NOMO-1 treated with DMSO at 0.1 percent for 48 hours (cell line): ENCODE measurements at regions not wholly inside any gene's neighbourhood (a gene's known extent, or its start where the extent isn't known, plus 50 kb on each side); places are given as distances from the start of the nearest gene placed in this dataset.
A peak's percentile ranks its signal among the peaks of the same experiment; 100 is the strongest.

Source experiments
- DNase-seq: peaks from one replicate; lab custom pipeline; 2025; ENCODE audit not compliant: unreplicated experiment; lab: John Stamatoyannopoulos, UW

DNA sequence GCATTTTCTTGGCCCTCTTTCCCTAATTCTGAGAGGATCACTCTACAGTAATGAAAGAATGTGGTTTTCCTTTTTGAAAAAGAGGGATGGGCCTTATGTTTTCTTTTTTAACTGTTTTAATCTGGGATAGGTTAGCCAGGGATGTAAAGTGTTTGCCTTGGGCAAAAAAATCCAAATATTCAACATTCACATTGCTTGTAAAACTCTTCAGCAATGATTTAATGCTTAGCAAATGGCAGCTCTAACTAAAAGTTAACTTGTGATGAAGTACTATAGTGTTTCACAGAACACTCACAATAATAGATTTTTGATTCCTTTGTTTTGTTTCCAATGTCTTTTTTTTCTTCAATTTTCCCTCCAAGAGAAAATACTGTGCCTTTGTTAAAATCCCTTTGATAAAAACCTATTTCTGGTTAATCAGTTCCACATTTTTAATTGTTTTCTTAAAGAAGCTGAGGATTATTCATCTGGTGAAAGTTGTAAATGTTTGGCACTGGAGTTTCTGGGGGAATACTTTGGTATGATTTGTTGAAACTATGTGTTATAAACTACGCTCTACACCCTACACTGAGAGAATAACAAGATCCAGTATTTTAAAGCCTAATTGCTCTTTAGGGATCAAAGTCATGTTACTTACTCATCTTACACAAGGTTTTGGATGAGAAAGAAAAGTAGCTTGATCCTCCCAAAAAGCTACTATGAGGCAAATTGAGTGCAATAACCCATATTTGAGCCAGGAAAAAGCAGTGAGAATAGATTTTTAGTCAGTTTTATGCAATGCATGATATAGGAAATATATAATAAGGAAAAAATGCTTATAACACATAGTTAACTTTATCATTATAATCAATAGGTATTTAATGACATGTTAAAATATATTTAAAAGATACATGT lies 335.8 kb downstream of the EPHA7 start:
- no peak for DNase-seq

DNA sequence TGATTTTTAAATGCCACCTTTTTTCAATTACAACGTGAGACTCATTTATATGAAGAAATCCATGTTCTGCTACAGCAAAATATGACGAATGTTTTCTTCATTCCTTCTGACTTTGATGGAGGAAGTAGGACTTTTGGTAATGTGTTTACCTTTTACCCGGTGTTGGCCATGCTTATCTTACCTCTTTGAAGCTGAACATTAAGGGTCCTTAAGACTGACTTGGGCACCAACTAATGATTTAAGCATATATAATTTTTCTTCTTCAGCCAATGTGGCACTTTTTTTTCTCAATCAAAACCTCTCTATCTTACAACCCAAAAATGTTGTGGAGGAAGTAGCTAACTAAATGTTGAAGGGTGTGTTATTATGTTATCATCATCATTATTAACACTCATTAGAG lies 337.5 kb downstream of the EPHA7 start:
- DNase-seq, result no peak

DNA sequence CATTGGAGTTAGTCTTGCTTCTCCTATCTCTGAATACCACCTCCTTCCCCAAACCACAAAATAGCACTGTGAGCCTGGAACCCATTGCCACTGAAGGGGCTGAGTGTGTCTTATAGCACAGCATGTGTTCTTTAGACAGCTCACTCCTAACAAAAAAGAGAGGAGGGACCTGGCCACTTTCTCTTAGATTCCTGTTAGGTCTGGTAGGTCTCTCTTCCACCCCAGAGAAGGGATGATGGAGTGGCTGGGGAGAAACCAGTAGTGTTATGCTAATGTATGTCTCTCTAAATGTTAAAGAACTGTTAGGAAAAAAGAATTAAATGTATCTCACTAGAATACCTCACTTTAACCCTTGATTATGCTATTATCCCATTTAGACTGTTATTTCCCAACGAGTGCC lies 340.3 kb downstream of the EPHA7 start:
- no peak for DNase-seq

DNA sequence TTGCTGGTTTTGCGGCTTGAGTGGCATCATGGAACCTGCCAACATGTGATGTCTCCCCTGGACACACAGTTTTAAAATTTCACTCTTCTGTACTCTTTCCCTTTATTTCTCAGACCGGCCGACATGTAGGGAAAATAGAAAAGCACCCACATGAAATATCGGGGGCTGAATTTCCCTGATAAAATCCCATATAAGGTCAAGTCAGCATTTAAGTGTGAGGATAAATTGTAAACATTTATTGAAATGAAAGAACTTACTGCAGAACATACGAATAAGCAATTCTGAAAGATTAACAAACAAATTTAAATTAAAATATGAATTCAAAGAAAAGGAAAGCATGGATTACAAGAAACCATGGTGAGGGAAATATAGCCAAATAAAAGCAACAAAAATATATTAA lies 345.5 kb downstream of the EPHA7 start:
- no peak for DNase-seq

DNA sequence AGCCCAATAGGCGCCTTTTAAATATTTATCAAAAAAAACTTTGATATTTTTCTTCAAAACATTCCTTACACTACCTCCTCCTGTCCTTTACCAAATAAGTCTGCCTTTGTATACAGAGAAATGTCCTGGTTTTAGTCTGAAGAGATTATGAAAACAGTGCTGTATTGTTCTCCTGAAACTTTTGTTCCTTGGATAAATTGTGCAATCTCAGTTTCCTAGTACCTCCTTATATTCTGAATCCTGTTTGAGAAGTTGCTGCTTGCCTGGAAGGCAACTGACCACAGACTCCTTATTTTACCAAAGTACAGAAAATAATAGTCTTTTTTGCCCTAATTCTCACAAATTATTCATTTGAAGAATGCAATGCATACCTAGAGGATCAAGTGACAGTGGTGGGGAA lies 349.5 kb downstream of the EPHA7 start:
- DNase-seq, result no peak

DNA sequence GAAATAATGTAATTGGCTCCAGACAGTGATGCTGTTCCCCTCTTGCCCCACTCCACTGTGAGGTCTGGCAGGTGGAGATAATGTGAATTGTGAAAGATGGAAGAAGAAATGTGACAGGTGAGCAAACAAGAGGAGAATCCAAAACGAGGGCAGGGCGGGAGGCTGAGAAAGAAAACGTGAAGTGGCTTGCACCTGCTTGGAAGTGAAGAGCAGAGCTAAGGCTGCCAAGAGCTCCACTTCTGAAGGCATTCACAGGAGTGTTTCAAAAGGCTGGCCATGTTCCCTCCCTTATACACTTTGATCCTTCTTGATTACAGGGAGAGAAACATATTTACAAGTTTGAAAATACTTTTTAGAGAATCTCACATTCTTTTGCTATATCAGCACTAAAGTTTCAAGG lies 359.4 kb downstream of the EPHA7 start:
- DNase-seq, result no peak

DNA sequence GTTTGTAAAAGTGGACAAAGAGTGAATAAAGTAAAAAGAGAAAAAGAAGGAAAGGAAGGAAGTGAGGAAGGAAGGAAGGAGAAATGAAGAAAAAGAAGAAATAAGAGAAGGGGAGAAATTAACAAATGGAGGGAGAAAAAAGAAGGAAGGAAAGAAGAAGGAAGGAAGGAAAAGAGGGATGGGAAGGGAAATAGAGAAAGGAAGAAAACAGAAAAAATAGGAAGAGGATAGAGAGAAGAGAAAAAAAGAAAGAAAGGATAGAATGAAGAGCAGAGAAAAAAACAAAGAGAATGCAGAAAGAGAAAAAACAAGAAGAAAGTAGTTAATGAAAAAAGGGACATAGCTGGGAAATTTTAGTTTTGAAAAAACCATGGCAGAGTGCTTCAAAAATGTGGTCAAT lies 361.8 kb downstream of the EPHA7 start:
- DNase-seq, result no peak

DNA sequence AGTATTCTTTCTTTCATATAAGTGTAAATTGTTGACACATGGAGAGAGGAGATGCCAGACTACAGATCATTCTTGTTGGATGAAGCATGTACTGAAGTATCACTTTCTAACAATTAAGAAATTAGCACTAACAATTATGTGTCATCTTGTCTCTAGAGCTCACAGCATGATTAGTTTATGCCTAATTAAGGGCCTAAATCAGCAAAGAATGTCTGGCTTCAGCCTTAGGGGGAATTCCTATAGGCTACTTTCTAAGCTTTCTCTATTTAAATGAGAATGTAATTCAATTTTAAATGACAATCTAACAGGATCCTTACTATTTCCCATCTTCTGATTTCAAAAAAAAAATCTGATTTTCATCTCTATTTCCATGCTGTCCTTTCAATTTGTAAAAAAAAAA lies 371.0 kb downstream of the EPHA7 start:
- no peak for DNase-seq

DNA sequence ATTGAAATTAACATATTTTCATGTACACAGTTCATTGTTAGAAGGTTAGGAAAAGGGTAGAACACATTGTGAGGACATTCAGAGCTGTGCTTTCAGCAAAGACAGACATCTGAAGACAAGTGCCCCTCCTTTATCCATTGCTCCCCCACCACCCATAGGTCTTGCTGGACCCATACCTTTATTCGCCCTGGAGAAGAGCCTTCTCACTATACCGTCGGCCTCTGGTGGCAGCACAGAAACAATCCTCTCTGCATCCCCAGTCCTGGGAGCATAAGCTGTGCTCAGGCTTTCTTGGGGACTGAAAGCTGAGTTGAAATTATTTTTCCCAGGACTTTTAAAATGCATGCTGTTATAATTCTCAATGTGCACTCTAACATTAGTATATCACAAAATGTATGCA lies 372.3 kb downstream of the EPHA7 start:
- no peak for DNase-seq

DNA sequence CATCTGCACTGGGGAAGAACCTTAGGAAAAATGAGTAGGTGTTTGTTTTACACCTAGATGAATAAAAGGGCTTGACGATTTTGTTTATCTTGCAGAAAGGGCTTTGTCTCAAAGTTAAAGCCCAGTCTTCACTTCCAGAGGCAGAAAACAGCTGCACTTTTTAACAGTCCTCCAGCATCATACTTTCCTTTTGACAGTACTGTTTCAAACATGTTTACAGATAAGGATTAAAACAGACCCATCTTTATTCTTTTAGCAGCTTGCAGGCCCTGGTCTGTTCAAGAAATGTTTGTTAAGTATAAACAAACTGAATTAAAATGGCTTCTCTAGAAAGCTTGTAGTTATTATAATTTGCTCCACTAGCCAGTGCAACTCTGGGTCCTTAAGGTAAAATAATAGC lies 374.2 kb downstream of the EPHA7 start:
- no peak for DNase-seq

DNA sequence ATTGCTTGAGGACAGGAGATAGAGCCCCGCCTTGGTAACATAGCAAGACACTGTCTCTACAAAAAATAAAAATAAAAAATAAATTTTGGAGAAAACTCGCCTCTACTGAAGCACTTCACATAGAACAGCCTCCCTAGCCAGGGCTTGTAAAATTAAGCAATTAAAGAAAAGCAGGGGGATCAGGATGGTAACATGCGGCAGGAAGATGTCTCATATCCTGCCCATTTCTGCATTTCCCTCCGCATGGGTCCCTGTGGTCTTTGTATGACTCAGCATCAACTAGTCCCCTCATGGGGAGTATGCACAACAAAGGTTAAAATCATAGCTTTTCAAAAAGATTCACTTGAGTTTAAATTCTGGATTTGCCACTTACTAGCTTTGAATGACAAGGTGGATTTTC lies 379.0 kb downstream of the EPHA7 start:
- DNase-seq, result peak; percentile 24

DNA sequence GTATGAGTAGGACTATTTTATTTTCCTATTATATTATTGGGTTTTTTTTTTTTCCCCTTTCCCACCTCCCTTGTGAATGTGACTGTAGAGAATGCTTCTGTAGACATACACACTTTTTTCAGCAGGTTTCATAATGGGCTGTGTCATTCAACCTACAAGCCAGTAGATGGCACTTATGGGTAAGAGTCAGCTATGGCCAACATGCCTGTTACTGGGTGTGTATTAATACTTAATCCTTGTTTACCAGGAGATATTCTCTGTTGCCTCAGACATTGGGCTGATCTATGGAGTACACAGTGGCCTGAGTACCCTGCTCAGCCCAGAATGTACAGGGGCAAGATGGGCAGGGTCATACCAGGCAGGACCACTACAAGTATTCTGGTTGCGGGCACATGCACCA lies 382.5 kb downstream of the EPHA7 start:
- no peak for DNase-seq

DNA sequence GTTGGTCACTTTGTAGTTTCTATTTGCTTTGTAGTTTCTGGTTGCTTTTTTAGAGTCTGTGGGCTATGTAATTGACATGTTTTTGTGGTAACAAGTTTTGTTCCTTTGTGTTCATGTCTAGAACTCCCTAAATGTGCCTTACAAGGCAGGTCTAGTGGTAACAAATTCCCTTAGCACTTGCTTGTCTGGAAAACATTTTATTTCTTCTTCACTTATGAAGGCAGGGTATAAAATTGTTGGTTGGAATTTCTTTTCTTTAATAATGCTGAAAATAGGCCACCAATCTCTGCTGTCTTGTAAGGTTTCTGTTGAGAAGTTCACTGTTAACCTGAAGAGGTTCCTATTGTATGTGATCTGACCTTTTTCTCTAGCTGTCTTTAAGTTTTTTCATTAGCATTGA lies 383.6 kb downstream of the EPHA7 start:
- no peak for DNase-seq

DNA sequence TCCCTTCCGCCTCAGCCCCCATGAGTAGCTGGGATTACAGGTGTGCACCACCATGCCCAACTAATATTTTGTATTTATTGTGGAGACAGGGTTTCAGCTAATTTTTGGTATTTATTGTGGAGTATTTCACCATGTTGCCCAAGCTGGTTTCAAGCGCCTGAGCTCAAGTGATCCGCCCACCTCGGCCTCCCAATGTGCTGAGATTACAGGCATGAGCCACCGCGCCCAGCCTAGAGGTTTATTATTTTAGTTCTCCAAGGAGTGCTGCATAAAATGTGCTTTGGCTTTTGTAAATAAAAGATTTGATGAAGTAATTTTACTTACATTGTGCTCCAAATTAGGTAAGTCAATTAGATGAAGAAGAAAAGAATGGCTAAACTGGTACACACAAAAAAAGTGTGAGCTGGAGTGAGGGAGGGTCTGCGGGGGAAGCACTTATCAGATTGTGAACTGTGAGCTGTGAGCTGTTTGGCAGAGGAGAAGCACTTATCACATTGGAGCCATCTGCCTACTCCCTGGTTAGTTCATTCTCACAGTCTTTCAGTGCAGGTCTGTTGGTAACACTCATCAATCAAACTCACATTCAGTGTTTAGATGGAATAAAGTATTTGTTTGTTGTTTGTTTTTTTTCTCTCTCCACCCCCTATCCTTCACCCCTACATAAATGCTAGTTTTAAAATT lies 398.0 kb downstream of the EPHA7 start:
- DNase-seq, result no peak

DNA sequence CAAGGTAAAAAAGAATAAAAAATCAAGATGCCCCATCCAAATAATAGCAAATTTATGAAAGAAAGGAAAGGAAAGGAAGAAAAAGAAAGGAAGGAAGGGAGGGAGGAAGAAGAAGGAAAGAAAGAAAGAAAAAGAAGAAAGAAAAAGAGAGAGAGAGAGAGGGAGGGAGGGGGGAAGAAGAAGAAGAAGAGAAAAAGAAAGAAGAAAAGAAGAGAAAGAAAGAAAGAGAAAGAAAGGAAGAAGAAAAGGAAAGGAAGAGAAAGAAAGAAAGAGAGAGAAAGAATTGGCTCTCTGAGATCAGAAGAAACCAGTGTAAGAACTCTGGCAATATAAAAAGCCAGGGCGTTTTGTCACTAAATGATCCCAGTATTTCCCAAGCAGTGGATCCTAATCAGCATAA lies 401.7 kb downstream of the EPHA7 start:
- no peak for DNase-seq

DNA sequence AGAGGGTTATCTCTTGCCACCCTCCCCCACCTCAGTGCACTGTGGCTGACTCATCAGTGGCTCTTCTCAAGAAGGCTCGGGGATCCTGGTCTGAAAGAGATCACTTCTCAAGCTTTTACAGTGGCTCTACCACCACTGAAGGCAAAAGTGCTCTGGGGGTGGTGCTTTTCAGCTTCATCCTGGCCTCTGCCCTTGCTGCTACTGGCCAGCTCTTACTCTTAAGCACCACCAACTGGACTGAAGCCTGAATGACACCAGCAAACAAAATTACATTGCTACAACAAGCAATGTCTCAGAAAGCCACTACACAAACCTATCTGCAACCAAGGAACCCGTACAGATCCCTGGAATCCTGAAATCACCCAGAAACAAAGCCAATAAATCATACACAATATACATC lies 402.1 kb downstream of the EPHA7 start:
- no peak for DNase-seq

DNA sequence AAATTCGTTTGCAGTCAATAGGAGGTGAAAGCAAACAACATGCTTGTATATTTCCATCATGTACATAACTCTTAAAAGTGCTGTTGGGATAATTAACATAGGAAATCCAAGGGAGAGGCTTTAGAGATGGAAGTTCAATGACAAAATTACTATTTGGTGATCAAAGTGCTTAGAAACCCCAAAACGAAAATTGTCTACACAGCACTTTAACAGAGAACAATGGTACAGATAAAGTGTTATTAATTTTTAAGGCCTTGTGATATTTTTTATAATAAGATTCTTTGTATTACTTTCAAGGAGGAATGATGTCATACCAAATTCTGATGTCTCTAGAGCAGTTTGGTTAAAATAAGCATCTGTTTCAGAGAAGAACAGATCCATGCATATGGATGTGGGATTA lies 406.3 kb downstream of the EPHA7 start:
- DNase-seq, result no peak

DNA sequence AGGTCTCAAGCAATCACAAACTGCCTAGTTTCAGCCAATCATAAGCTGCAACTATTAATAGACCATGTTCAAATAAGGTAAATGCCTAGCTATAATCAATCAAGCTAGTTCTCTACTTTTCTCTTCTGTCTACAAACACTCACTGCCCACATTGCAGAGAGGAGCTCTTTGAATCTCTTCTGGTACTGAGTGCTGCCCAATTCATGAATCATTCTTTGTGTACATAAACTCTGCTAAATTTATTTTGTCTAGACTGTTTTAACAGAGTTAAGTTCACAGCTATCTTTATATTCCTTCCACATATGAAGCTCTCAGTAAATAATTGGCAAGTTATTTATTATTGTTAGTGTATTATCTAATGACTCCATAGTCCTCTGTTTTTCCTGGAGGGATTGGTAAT lies 411.0 kb downstream of the EPHA7 start:
- no peak for DNase-seq

DNA sequence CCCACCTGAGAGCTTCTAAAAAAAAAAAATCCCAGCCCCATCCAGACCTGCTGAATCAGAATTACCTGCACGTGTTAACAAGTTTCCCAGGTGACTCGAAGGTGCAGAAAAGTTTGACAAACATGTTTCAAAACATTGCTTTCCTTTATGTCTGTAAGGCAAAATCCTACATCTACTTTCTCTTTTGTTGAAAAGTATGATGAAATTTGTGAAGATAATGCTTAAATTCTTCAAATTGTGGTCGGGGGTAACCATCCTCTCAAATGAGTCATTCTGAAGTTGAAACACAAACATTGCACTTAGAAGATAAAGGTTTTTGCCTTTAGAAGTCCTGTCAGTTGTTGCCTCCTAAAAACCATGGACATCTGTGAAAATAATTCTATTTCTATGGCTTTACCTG lies 429.7 kb downstream of the EPHA7 start:
- DNase-seq, result no peak

DNA sequence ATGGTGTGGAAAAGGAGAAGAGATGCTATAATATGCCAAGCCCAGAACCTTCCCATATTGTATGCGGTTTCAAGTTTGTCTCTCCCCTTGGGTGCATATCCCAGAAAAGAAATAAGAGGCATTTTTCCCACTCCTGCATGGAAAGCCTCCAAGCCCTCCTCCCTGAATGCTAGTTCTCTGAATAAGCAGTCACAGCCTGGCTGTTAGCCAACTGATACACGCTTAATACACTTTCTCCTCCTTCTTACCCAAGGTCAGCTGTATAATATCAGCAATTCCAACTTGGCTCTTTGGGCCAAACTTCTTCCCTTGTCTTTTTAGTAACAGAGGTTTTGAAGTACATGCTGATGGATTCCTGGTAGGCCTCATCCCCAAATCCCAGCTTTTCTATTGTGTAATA lies 440.1 kb downstream of the EPHA7 start:
- no peak for DNase-seq

DNA sequence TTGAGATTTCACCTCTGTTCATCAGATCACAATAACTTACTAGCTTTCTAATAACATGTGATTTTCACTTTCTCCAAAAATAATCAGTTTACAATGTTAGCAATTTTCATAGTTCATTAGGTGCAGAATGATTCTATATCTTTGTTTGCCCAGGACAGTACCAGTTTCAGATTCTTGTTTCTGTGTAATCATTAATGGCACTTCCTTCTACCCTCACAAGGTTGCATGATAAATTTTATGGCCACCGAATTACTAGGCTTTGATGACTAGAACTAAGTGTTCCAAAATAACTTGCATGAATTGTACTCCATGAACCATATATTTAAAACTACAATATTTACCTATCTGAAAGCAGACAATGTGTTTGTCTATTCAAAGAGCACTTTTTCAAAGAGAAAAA lies 442.3 kb downstream of the EPHA7 start:
- DNase-seq, result no peak

DNA sequence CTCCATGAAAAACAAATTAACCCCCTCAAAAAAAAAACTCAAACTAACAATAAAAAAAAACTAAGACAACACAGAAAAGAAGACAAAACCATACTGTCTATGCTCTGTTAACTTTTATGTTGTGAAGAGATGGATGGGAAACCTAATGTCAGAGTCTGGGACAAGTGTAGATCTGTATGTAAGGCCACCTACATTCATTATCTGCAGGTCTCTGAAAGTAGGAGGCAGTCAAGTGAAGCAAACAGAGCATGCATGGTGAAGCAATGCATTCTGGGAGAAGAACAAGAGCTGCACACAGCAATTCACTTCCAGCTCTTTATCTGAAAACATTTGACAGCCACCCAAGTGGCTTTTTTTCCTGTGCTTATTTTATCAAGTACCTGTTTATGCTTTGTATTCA lies 452.0 kb downstream of the EPHA7 start:
- no peak for DNase-seq

DNA sequence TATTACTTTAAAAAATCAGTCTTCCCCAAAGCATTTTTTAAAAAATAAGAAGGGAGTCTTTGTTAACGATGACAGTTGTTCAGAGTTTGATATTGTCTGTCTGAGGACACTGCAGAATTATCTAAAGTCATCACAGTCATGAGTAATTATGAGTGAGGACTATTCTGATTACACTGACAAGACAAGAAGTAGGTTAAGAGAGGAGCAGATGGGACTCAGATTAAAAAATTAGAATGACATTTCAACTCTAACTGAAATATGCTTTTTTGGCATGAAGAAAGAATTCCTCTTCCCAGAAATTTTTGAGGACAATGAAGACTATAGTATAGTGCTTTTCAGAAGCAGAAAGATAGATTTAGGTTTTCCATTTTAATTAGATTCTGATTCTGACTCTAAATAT lies 456.5 kb downstream of the EPHA7 start:
- DNase-seq, result no peak
